ENCODE measurements at regions not wholly inside any gene's neighbourhood (a gene's known extent, or its start where the extent isn't known, plus 50 kb on each side); places are given as distances from the start of the nearest gene placed in this dataset.

DNA sequence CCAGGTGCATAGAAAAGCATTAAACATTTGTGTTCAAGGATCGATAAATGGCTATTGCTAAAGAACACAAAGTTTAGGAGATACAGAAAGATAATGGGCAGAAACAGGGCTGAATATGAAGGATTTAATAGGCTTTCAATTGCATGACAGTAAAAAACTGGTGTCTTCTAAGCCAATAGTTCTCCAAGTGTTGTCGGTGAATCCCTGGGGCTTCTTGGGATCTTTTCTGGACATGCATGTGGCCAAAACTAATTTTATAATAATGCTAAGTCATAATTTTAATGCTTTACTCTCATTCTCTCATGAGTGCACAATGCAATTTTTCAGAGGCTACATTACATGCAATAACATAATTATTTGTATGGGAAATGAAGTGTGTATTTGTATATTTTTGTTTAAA is 521.1 kb upstream of the ANKRD30A start:
- Histone ChIP-seq H3K4me1 (ENCODE audit: control insufficient read depth, insufficient read depth, low read length) (no peaks in the 10 kb centered on the region), H3K27me3 (ENCODE audit: control insufficient read depth, insufficient read depth, low read length) (no peaks in the 10 kb centered on the region), H3K9me3 (ENCODE audit: control insufficient read depth, low read length) (no peaks in the 10 kb centered on the region), H3K36me3 (ENCODE audit: control insufficient read depth, insufficient read depth, low read length) (no peaks in the 10 kb centered on the region), H3K4me3 (ENCODE audit: low read length) (no peak overlapping the region), H3K9ac (ENCODE audit: low read length) (no peak overlapping the region)

DNA sequence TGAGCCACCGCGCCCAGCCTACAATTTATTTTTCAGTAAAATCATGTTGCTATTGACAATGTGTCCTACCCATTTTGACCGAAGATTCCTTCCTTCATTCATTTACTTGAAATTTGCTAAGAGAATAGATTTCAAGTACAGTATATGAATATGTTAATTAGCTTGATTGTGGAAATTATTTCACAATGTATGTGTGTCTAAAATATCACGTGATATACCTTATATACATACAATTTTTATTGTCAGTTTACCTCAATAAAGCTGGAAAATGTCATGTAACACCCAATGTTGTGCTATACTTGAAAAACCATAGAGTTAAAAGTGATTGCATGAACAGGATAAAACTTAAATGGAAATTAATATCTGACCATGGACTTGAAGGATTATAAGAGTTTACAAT is 521.7 kb upstream of the ANKRD30A start:
- Histone ChIP-seq H3K27me3 (ENCODE audit: control insufficient read depth, insufficient read depth, low read length) (no peaks in the 10 kb centered on the region), H3K4me1 (ENCODE audit: control insufficient read depth, insufficient read depth, low read length) (no peaks in the 10 kb centered on the region), H3K4me3 (ENCODE audit: low read length) (no peak overlapping the region), H3K9ac (ENCODE audit: low read length) (no peak overlapping the region), H3K36me3 (ENCODE audit: control insufficient read depth, insufficient read depth, low read length) (no peaks in the 10 kb centered on the region), H3K9me3 (ENCODE audit: control insufficient read depth, low read length) (no peaks in the 10 kb centered on the region)

DNA sequence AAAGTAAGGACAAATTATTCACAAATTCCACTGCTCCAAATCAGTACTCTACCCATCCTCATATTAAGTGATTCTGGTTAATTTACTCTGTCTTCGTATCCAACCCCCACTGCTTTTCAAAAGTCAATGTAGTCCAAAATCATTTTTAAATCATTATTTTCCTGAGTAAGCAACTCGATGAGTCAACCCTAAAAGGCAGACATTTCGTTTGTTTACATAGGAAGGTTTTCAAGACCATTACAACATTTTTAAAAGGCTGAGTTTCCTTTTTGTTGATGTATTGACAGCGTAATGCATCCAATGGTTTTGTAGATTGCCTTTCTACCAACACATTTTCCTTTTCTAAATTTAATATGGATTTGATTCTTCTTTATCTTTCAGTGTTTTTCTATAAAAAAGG is 523.0 kb upstream of the ANKRD30A start:
- Histone ChIP-seq H3K27me3 (ENCODE audit: control insufficient read depth, insufficient read depth, low read length) (no peaks in the 10 kb centered on the region), H3K9me3 (ENCODE audit: control insufficient read depth, low read length) (no peaks in the 10 kb centered on the region), H3K4me3 (ENCODE audit: low read length) (no peak overlapping the region), H3K9ac (ENCODE audit: low read length) (no peak overlapping the region), H3K4me1 (ENCODE audit: control insufficient read depth, insufficient read depth, low read length) (no peaks in the 10 kb centered on the region), H3K36me3 (ENCODE audit: control insufficient read depth, insufficient read depth, low read length) (no peaks in the 10 kb centered on the region)

DNA sequence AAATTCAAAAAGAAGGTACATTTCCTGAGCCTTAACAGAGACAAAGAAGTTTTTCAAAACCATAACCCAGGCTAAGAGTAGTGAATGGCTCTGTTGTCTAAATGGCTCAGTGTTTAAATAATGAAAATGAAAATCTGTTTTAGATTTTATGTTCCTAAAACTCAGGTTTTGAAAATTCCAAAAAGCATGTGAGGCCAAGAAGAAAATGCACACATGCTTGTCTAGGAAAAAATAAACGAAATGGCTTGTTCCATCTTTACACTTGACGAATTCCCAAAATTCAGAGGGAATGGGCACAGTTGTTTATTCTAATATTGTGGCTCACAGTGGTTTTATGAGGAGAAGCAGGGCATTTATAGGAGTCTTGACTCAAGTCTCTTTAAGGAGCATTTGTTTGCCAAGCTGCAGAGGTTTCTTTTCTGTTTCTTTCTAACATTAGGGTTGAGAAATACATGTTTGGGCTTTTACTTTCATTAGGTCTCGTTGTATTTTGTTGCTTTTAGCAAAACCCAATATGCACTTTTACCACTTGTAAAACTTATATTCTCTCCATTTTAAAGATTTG is 527.6 kb upstream of the ANKRD30A start:
- Histone ChIP-seq H3K27me3 (ENCODE audit: control insufficient read depth, insufficient read depth, low read length) (no peaks in the 10 kb centered on the region), H3K9me3 (ENCODE audit: control insufficient read depth, low read length) (no peaks in the 10 kb centered on the region), H3K9ac (ENCODE audit: low read length) (no peak overlapping the region), H3K4me3 (ENCODE audit: low read length) (no peak overlapping the region), H3K4me1 (ENCODE audit: control insufficient read depth, insufficient read depth, low read length) (no peaks in the 10 kb centered on the region), H3K36me3 (ENCODE audit: control insufficient read depth, insufficient read depth, low read length) (no peaks in the 10 kb centered on the region)

DNA sequence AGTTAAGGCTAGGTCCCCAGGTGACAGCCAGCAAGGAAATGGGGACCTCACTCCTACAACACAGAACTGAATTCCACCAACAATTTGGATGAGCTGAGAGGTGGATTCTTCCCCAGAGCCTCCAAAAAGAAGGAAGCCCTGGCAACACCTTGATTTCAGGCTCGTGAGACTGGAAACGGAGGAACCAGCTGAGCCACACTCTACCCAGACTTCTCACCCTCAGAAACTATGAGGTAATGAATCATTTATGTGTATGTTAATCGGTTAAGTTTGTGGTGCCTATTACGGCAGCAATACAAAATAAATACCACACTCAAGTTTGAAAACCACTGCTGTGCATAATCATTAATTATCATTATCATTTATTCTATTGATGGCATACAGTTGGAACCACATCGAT is 532.4 kb upstream of the ANKRD30A start:
- Histone ChIP-seq H3K36me3 (ENCODE audit: control insufficient read depth, insufficient read depth, low read length) (no peaks in the 10 kb centered on the region), H3K4me1 (ENCODE audit: control insufficient read depth, insufficient read depth, low read length) (no peaks in the 10 kb centered on the region), H3K9me3 (ENCODE audit: control insufficient read depth, low read length) (no peaks in the 10 kb centered on the region), H3K4me3 (ENCODE audit: low read length) (no peak overlapping the region), H3K9ac (ENCODE audit: low read length) (no peak overlapping the region), H3K27me3 (ENCODE audit: control insufficient read depth, insufficient read depth, low read length) (no peaks in the 10 kb centered on the region)

DNA sequence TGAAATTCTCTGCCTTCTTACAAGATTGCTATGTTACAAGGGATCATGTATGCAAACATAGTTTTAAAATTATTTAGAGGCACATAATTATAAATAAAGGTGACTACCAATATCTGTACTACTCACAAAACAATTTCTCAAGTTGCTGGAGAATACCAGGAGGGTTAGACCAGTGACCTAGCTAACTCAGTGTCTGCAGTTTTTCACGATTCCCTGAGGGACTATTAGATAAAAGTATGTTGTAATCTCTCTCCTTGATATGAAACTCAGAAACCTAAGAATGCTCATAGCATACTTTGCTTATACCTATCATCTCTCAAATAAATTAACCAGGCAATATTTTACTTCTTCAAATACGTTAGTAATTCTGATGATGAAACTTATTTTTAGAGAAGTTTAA is 534.0 kb upstream of the ANKRD30A start:
- Histone ChIP-seq H3K9ac (ENCODE audit: low read length) (no peak overlapping the region), H3K4me1 (ENCODE audit: control insufficient read depth, insufficient read depth, low read length) (no peaks in the 10 kb centered on the region), H3K36me3 (ENCODE audit: control insufficient read depth, insufficient read depth, low read length) (no peaks in the 10 kb centered on the region), H3K9me3 (ENCODE audit: control insufficient read depth, low read length) (no peaks in the 10 kb centered on the region), H3K4me3 (ENCODE audit: low read length) (no peak overlapping the region), H3K27me3 (ENCODE audit: control insufficient read depth, insufficient read depth, low read length) (no peaks in the 10 kb centered on the region)

DNA sequence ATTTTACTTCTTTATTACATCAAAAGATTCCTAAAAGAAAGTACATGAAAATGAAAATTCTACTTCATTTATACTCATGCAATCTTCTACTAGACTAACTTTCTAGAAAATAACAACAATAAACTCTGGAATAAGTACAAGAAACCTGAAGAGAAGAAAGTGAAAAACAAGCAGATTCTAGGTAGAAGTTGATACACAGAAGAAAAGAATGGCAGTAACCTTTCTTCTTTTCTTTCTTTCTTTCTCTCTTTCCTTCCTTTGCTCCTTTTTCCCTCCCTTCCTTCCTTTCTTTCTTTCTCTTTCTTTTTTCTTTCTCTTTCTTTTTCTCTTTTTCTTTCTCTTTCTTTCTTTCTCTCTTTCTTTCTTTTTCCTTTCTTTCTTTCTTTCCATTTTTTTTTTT is 541.7 kb upstream of the ANKRD30A start:
- H3K9me3 ChIP-seq (ENCODE audit: control insufficient read depth, low read length) = no peaks in the 10 kb centered on the region
- H3K36me3 ChIP-seq (ENCODE audit: control insufficient read depth, insufficient read depth, low read length) = no peaks in the 10 kb centered on the region
- H3K4me3 ChIP-seq (ENCODE audit: low read length) = no peak overlapping the region
- no peaks in the 10 kb centered on the region for H3K27me3 ChIP-seq (ENCODE audit: control insufficient read depth, insufficient read depth, low read length)
- H3K9ac ChIP-seq (ENCODE audit: low read length) = no peak overlapping the region
- no peaks in the 10 kb centered on the region for H3K4me1 ChIP-seq (ENCODE audit: control insufficient read depth, insufficient read depth, low read length)

DNA sequence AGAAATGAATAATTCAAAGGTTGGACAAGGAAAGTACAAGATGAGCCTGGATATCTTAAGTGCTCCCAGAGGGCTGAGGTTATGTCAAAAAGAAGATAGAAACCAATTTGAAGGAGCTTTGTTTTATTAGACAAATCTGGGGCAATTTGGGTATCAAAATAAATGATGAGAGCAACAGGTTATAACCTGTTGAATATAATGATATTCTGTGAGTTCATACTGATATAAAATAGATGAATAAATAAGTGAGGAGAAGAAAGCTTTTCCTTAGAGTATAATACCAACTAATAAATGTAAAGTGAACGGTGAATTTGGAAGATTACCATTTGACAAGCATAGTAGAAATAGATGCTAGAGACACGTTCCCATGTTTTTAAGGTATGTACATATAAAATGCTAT is 544.2 kb upstream of the ANKRD30A start:
- Histone ChIP-seq H3K4me3 (ENCODE audit: low read length) (no peak overlapping the region), H3K9ac (ENCODE audit: low read length) (no peak overlapping the region), H3K27me3 (ENCODE audit: control insufficient read depth, insufficient read depth, low read length) (no peaks in the 10 kb centered on the region), H3K4me1 (ENCODE audit: control insufficient read depth, insufficient read depth, low read length) (no peaks in the 10 kb centered on the region), H3K36me3 (ENCODE audit: control insufficient read depth, insufficient read depth, low read length) (no peaks in the 10 kb centered on the region), H3K9me3 (ENCODE audit: control insufficient read depth, low read length) (no peaks in the 10 kb centered on the region)

DNA sequence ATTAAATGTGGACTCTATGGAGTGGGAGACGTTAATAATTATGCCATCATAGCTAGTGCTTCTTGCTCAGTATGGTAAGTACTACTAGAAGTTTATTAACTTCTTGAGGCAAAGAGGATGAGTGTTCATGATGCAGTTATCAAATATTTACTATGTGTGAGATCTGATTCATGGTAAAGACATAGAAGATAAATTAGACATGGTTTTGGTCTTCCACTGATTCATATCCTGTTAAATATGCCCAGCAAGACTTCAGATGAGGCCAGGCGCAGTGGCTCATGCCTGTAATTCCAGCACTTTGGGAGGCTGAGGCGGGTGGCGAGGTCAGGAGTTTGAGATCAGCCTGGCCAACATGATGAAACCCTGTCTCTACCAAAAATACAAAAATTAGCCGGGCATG is 547.1 kb upstream of the ANKRD30A start:
- Histone ChIP-seq H3K4me3 (ENCODE audit: low read length) (no peak overlapping the region), H3K27me3 (ENCODE audit: control insufficient read depth, insufficient read depth, low read length) (no peaks in the 10 kb centered on the region), H3K9ac (ENCODE audit: low read length) (no peak overlapping the region), H3K4me1 (ENCODE audit: control insufficient read depth, insufficient read depth, low read length) (no peaks in the 10 kb centered on the region), H3K36me3 (ENCODE audit: control insufficient read depth, insufficient read depth, low read length) (no peaks in the 10 kb centered on the region), H3K9me3 (ENCODE audit: control insufficient read depth, low read length) (no peaks in the 10 kb centered on the region)

DNA sequence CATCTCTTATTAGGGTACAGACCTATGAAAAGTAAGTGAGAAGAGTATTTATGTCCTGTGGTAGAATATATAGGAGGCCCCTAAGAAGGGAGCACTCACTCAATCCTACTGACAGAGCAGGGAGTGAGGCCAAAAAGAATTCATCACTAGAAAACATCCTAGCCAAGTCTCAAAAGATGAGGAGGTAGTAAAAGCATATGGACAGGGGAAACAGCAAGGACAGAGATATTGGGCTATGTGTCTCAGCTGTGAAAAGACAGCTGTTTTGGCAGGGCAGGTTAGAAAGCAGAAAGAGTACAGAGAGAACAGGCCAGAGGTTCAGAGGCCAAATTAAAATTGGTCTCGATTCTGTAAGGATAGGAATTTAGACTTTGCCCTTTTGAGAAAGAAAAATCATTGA is 548.3 kb upstream of the ANKRD30A start:
- Histone ChIP-seq H3K9me3 (ENCODE audit: control insufficient read depth, low read length) (no peaks in the 10 kb centered on the region), H3K4me3 (ENCODE audit: low read length) (no peak overlapping the region), H3K4me1 (ENCODE audit: control insufficient read depth, insufficient read depth, low read length) (no peaks in the 10 kb centered on the region), H3K9ac (ENCODE audit: low read length) (no peak overlapping the region), H3K27me3 (ENCODE audit: control insufficient read depth, insufficient read depth, low read length) (no peaks in the 10 kb centered on the region), H3K36me3 (ENCODE audit: control insufficient read depth, insufficient read depth, low read length) (no peaks in the 10 kb centered on the region)

DNA sequence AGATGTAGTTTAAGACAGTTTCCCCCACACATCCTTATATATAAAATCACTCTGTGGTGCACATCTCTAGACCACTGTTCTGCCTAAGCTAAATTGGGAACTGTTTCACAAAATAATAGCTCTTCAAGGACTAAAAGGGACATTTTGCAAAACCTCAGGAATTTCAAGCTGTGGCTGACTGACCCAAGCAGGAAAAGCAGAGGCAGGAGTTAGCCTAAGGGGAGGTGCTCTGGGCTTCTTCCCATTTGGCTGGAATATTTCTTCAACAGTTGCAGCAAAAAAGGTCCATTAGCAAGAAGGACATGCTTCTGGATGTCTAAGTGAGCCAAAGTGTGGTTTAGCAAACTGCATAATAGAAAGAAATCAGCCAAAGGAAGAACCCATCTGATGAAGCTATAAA is 551.2 kb upstream of the ANKRD30A start:
- no peaks in the 10 kb centered on the region for H3K36me3 ChIP-seq (ENCODE audit: control insufficient read depth, insufficient read depth, low read length)
- H3K9me3 ChIP-seq (ENCODE audit: control insufficient read depth, low read length) = no peaks in the 10 kb centered on the region
- no peak overlapping the region for H3K9ac ChIP-seq (ENCODE audit: low read length)
- no peak overlapping the region for H3K4me3 ChIP-seq (ENCODE audit: low read length)
- no peaks in the 10 kb centered on the region for H3K4me1 ChIP-seq (ENCODE audit: control insufficient read depth, insufficient read depth, low read length)
- no peaks in the 10 kb centered on the region for H3K27me3 ChIP-seq (ENCODE audit: control insufficient read depth, insufficient read depth, low read length)

DNA sequence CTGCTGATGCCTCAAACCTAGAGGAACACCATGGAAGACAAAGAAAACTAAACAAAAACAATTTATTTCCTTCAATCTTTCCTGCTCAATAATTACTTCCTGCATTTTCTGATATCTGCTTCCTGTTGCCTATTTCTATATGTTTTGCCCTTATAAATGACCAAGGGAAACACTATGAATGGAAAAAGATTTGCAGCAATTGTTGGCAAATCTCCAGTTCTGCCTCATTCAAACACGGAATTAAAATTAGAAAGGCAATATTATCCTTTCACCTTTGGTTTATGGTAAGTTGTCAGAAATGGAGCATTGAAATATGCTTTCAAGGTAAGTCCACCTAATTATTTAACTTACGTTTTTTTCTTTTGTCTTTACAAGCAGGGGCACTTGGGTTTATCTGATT is 552.2 kb upstream of the ANKRD30A start:
- H3K9me3 ChIP-seq (ENCODE audit: control insufficient read depth, low read length) = no peaks in the 10 kb centered on the region
- H3K27me3 ChIP-seq (ENCODE audit: control insufficient read depth, insufficient read depth, low read length) = no peaks in the 10 kb centered on the region
- no peaks in the 10 kb centered on the region for H3K36me3 ChIP-seq (ENCODE audit: control insufficient read depth, insufficient read depth, low read length)
- H3K4me3 ChIP-seq (ENCODE audit: low read length) = no peak overlapping the region
- no peaks in the 10 kb centered on the region for H3K4me1 ChIP-seq (ENCODE audit: control insufficient read depth, insufficient read depth, low read length)
- H3K9ac ChIP-seq (ENCODE audit: low read length) = no peak overlapping the region

DNA sequence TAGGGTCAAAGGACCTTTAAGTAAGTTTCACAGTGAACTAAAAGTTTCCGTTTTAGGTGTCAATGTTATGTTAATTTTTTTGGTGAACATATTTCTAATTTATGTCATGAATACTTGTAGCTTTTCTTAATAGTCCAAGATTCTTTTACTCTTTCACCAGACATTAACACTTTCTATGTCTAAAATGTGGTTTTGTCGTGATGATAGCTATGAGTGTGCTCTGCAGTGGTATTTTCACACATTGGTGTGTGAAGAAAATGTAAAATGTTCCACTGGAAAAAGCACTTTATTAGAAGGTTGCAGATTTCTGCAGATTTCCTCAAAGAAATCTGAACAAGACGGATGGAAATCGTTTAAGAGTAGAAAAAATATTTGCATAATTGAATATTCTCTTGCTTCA is 561.0 kb upstream of the ANKRD30A start:
- Histone ChIP-seq H3K36me3 (ENCODE audit: control insufficient read depth, insufficient read depth, low read length) (no peaks in the 10 kb centered on the region), H3K9me3 (ENCODE audit: control insufficient read depth, low read length) (no peaks in the 10 kb centered on the region), H3K9ac (ENCODE audit: low read length) (no peak overlapping the region), H3K4me1 (ENCODE audit: control insufficient read depth, insufficient read depth, low read length) (no peaks in the 10 kb centered on the region), H3K27me3 (ENCODE audit: control insufficient read depth, insufficient read depth, low read length) (no peaks in the 10 kb centered on the region), H3K4me3 (ENCODE audit: low read length) (no peak overlapping the region)
